K562 (cell line): ENCODE measurements at regions not wholly inside any gene's neighbourhood (a gene's known extent, or its start where the extent isn't known, plus 50 kb on each side); places are given as distances from the start of the nearest gene placed in this dataset.

Experiments used
- ATAC-seq: fragments of 200-7000 bp; cut with Tn5 transposase; 3 replicates; pipeline ENCODE4 v1.9.1; 2020; ENCODE audit warnings: moderate library complexity
- BruUV-seq: library from RNA; stranded (reverse); fragments of 400-500 nt; replicated peaks from 2 replicates; lab custom pipeline; 2021; lab: Mats Ljungman, UMichigan
- CTCF ChIA-PET: fragments of 300-600 bp; formaldehyde crosslinking; extraction: SDS; loops from one replicate; lab custom pipeline; 2021; ENCODE audit warnings: low intra/inter-chr PET ratio; lab: Yijun Ruan, JAX
- POLR2A ChIA-PET: fragments of 300-600, 350-650 bp; sonication (Branson Sonifier 250); formaldehyde crosslinking; extraction: SDS; loops from one replicate; lab custom pipeline; 2021; ENCODE audit warnings: antibody characterized with exemption, inconsistent platforms; lab: Yijun Ruan, JAX
- DNase-seq, 4 experiments: peaks; one replicate each; pipeline versions ENCODE4 v3.0.0 to v3.0.0-alpha.2; 2011 to 2018; ENCODE audit warnings: low spot score in 3 of 4, mixed read lengths in 3 of 4; ENCODE audit errors: extremely low read depth in 1 of 4
- FAIRE-seq: peaks from 2 replicates; lab custom pipeline; 2011; peaks lifted over from hg19 to GRCh38; lab: Jason Lieb, UNC
- H2AFZ ChIP-seq: 2 replicates; pipeline ENCODE4 v1.6.0; 2011; ENCODE audit warnings: low read depth, low read length, control low read depth, inconsistent platforms
- H3K27ac ChIP-seq: fragments of 200-600 bp; 3 replicates; pipeline ENCODE4 v1.8.0; 2011; ENCODE audit warnings: low read depth, mild to moderate bottlenecking, control low read depth, inconsistent platforms, low read length, moderate library complexity, mixed read lengths; ENCODE audit errors: extremely low read depth
- H3K27me3 ChIP-seq, 2 experiments: fragments of 300-600 bp in 1 of 2; 2 replicates in 1 of 2; 3 replicates in 1 of 2; pipeline versions ENCODE4 v1.6.0 to v1.8.0; 2011; ENCODE audit warnings: inconsistent platforms in 2 of 2, low read length in 2 of 2, mild to moderate bottlenecking in 1 of 2, mixed read lengths in 1 of 2, moderate library complexity in 1 of 2; ENCODE audit not compliant: control insufficient read depth in 2 of 2, insufficient read depth in 2 of 2
- H3K36me3 ChIP-seq: fragments of 300-600 bp; 3 replicates; pipeline ENCODE4 v1.8.0; 2011; ENCODE audit warnings: mild to moderate bottlenecking, low read length, inconsistent platforms; ENCODE audit not compliant: control insufficient read depth, insufficient read depth
- H3K4me1 ChIP-seq, 2 experiments: fragments of 200-600 bp in 1 of 2; replicated peaks in 1 of 2; 2 replicates in 1 of 2; 3 replicates in 1 of 2; pipeline versions ENCODE4 v1.5.1 to v1.8.0; 2011; ENCODE audit warnings: inconsistent platforms in 2 of 2, low read length in 2 of 2, mild to moderate bottlenecking in 1 of 2, mixed read lengths in 1 of 2, moderate library complexity in 1 of 2; ENCODE audit not compliant: control insufficient read depth in 2 of 2, insufficient read depth in 2 of 2
- H3K4me2 ChIP-seq: 2 replicates; pipeline ENCODE4 v1.6.1; 2011; ENCODE audit warnings: low read length, control low read depth, inconsistent platforms, mixed read lengths; ENCODE audit not compliant: insufficient read depth
- H3K4me3 ChIP-seq: fragments of 200-600 bp; sonication (generic), shearing (Covaris generic); 2 replicates; pipeline ENCODE4 v1.5.1; 2016; ENCODE audit warnings: control low read depth, inconsistent platforms
- H3K79me2 ChIP-seq: fragments of 200-600 bp; 3 replicates; pipeline ENCODE4 v1.8.0; 2011; ENCODE audit warnings: low read length, inconsistent platforms; ENCODE audit not compliant: control insufficient read depth, insufficient read depth
- H3K9ac ChIP-seq, 2 experiments: 2 replicates each; pipeline versions ENCODE4 v1.6.0 to v1.6.1; 2011; ENCODE audit warnings: low read depth in 2 of 2, low read length in 2 of 2, control low read depth in 1 of 2, inconsistent platforms in 1 of 2, mild to moderate bottlenecking in 1 of 2, mixed read lengths in 1 of 2; ENCODE audit not compliant: insufficient read depth in 1 of 2
- H3K9me1 ChIP-seq: one replicate; pipeline ENCODE4 v1.6.0; 2011; ENCODE audit warnings: inconsistent platforms, mild to moderate bottlenecking, low read length, moderate library complexity; ENCODE audit not compliant: control insufficient read depth, insufficient read depth
- H3K9me3 ChIP-seq: replicated peaks from 2 replicates; pipeline ENCODE4 v1.5.1; 2011; ENCODE audit warnings: low read depth, low read length, inconsistent platforms; ENCODE audit not compliant: control insufficient read depth, insufficient read depth
- H4K20me1 ChIP-seq: replicated peaks from 2 replicates; pipeline ENCODE4 v1.6.1; 2011; ENCODE audit warnings: low read length, inconsistent platforms, mixed read lengths; ENCODE audit not compliant: control insufficient read depth, insufficient read depth
- NBN ChIP-seq: fragments of 450-650 bp; IDR thresholded peaks from 2 replicates; pipeline ENCODE4 v1.6.1; 2016; ENCODE audit warnings: low read depth, mild to moderate bottlenecking
- SFPQ ChIP-seq: fragments of 200-400 bp; formaldehyde crosslinking; IDR thresholded peaks from 2 replicates; pipeline ENCODE4 v1.6.1; 2017; ENCODE audit warnings: mild to moderate bottlenecking, low read depth, low read length, moderate library complexity
- SUPT5H ChIP-seq: fragments of 450-650 bp; IDR thresholded peaks from 2 replicates; pipeline ENCODE4 v1.6.1; 2016
- TCFL5 ChIP-seq: fragments of 250-450 bp; sonication (Bioruptor Pico); conservative IDR thresholded peaks from 2 replicates; pipeline ENCODE4 v1.6.1; 2021; ENCODE audit warnings: mild to moderate bottlenecking, moderate library complexity, matching md5 sums
- TOE1 ChIP-seq, 2 experiments: fragments of 450-650 bp in 1 of 2; sonication (generic) in 1 of 2; formaldehyde crosslinking in 1 of 2; IDR thresholded peaks; 2 replicates each; pipeline versions ENCODE4 v1.7.1 to v1.8.0; 2016 to 2022; ENCODE audit warnings: borderline replicate concordance in 2 of 2, mild to moderate bottlenecking in 2 of 2, antibody characterized with exemption in 1 of 2, inconsistent platforms in 1 of 2, low read depth in 1 of 2, missing genetic modification reagents in 1 of 2, moderate library complexity in 1 of 2
- ZBTB2 ChIP-seq: fragments of 450-650 bp; IDR thresholded peaks from 2 replicates; pipeline ENCODE4 v1.6.1; 2016; ENCODE audit warnings: antibody characterized with exemption
- ZBTB40 ChIP-seq, 2 experiments: fragments of 450-650 bp in 1 of 2; sonication (generic) in 1 of 2; formaldehyde crosslinking in 1 of 2; IDR thresholded peaks; 2 replicates each; pipeline versions ENCODE4 v1.7.1 to v1.9.0; 2016 to 2022; ENCODE audit warnings: inconsistent platforms in 1 of 2, mild to moderate bottlenecking in 1 of 2, missing genetic modification reagents in 1 of 2
- ZNF140 ChIP-seq: fragments of 250-450 bp; sonication (Bioruptor Pico); IDR thresholded peaks from 2 replicates; pipeline ENCODE4 v1.8.0; 2021; ENCODE audit warnings: moderate library complexity, mild to moderate bottlenecking, inconsistent platforms
- ZNF77 ChIP-seq: fragments of 250-450 bp; sonication (Bioruptor Pico); IDR thresholded peaks from 2 replicates; pipeline ENCODE4 v1.5.0; 2020
- WGBS: fragments of 100-300 bp; shearing (Covaris generic); methylation state at CpG from one replicate; pipeline ENCODE4 v1.1.6; 2016; ENCODE audit warnings: low coverage, mixed read lengths; ENCODE audit not compliant: insufficient coverage; ENCODE audit errors: missing lambda C conversion rate; 5-methylcytosine and 5-hydroxymethylcytosine counted together
- in situ Hi-C: fragments of 300-500 bp; cut with MboI; formaldehyde crosslinking; loops from 4 replicates; pipeline ENCODE4 v1.15.0; 2018; ENCODE audit warnings: inconsistent platforms, mixed read lengths
- intact Hi-C: fragments of 100-400 bp; cut with micrococcal nuclease; formaldehyde crosslinking; loops from 2 replicates; pipeline ENCODE4 v1.14.2; 2022

GRCh38 chr18:66819235-66819634 lies 215.3 kb upstream of the CDH19 start:
- no peak overlapping the region for H3K4me2 ChIP-seq
- in situ Hi-C loops (no loop called here), intact Hi-C loops (no loop called here)
- ATAC-seq (no peak), FAIRE-seq (no peak), DNase-seq (no peak)
- H3K4me3 ChIP-seq: no peak overlapping the region
- ChIA-PET POLR2A (no interaction called here), CTCF (no interaction called here)
- H3K36me3 ChIP-seq: no peaks in the 10 kb centered on the region
- H2AFZ ChIP-seq: no peak overlapping the region
- H4K20me1 ChIP-seq: no peaks in the 10 kb centered on the region
- H3K27me3 ChIP-seq: no peaks in the 10 kb centered on the region
- no peak overlapping the region for H3K27ac ChIP-seq
- no peaks in the 10 kb centered on the region for H3K9me3 ChIP-seq
- H3K79me2 ChIP-seq: no peaks in the 10 kb centered on the region
- no TSS peak for BruUV-seq
- WGBS: 0% methylated on average over 1 of the region's 1 CpG
- H3K9me1 ChIP-seq: no peaks in the 10 kb centered on the region
- H3K4me1 ChIP-seq: no peaks in the 10 kb centered on the region
- no peak overlapping the region for H3K9ac ChIP-seq
- TF ChIP-seq ZBTB40 (IDR thresholded peaks at IDR 0.05) (no peak), ZBTB40 (CRISPR knock-in tag; IDR thresholded peaks at IDR 0.05) (no peak), ZNF77 (CRISPR knock-in tag) (no peak), TOE1 (IDR thresholded peaks at IDR 0.05; ENCODE audit: borderline replicate concordance) (no peak), TOE1 (CRISPR knock-in tag; IDR thresholded peaks at IDR 0.05; ENCODE audit: borderline replicate concordance, low read depth) (no peak), ZBTB2 (no peak), SFPQ (no peak), SUPT5H (no peak), TCFL5 (no peak), ZNF140 (no peak), NBN (no peak)
